H9 (cell line): ENCODE measurements at regions not wholly inside any gene's neighbourhood (a gene's known extent, or its start where the extent isn't known, plus 50 kb on each side); places are given as distances from the start of the nearest gene placed in this dataset.

ENCODE experiments used
- DNase-seq: peaks from one replicate; pipeline ENCODE4 v3.0.0-alpha.2; 2017
- H2AFZ ChIP-seq: one replicate; pipeline ENCODE4 v1.6.1; 2013; ENCODE audit warnings: mild to moderate bottlenecking, low read length, control low read depth, moderate library complexity
- H2AK5ac ChIP-seq: 2 replicates; pipeline ENCODE4 v1.6.1; 2013; ENCODE audit warnings: low read length, control low read depth, mixed read lengths; ENCODE audit not compliant: insufficient read length
- H2BK120ac ChIP-seq: one replicate; pipeline ENCODE4 v1.6.1; 2013; ENCODE audit warnings: low read depth, mild to moderate bottlenecking, low read length, control low read depth, inconsistent platforms; ENCODE audit not compliant: poor library complexity, severe bottlenecking
- H2BK12ac ChIP-seq: 2 replicates; pipeline ENCODE4 v1.6.1; 2013; ENCODE audit warnings: low read length, control low read depth, mixed read lengths, low read depth; ENCODE audit not compliant: insufficient read length
- H2BK15ac ChIP-seq: 2 replicates; pipeline ENCODE4 v1.6.1; 2013; ENCODE audit warnings: low read depth, low read length, control low read depth
- H2BK20ac ChIP-seq: one replicate; pipeline ENCODE4 v1.6.1; 2013; ENCODE audit warnings: low read depth, mild to moderate bottlenecking, low read length, control low read depth, inconsistent platforms; ENCODE audit not compliant: poor library complexity, severe bottlenecking
- H2BK5ac ChIP-seq: 2 replicates; pipeline ENCODE4 v1.6.1; 2013; ENCODE audit warnings: low read length, control low read depth, mixed read lengths; ENCODE audit not compliant: insufficient read length
- H3K14ac ChIP-seq: 2 replicates; pipeline ENCODE4 v1.6.1; 2013; ENCODE audit warnings: low read length, control low read depth; ENCODE audit not compliant: insufficient read depth
- H3K18ac ChIP-seq: 2 replicates; pipeline ENCODE4 v1.6.1; 2013; ENCODE audit warnings: low read depth, mild to moderate bottlenecking, mixed read lengths, low read length, control low read depth; ENCODE audit not compliant: insufficient read length
- H3K23ac ChIP-seq: 2 replicates; pipeline ENCODE4 v1.6.1; 2013; ENCODE audit warnings: low read length, control low read depth, mixed read lengths, low read depth; ENCODE audit not compliant: insufficient read length
- H3K23me2 ChIP-seq: 2 replicates; pipeline ENCODE4 v1.6.1; 2013; ENCODE audit warnings: low read depth, mild to moderate bottlenecking, mixed read lengths, low read length, control low read depth; ENCODE audit not compliant: insufficient read length, poor library complexity, severe bottlenecking
- H3K27ac ChIP-seq: 2 replicates; pipeline ENCODE4 v1.5.1; 2013; ENCODE audit warnings: low read length, control low read depth, mixed read lengths, low read depth; ENCODE audit not compliant: insufficient read length
- H3K27me3 ChIP-seq: 2 replicates; pipeline ENCODE4 v1.6.1; 2013; ENCODE audit warnings: low read length, control low read depth, inconsistent platforms; ENCODE audit not compliant: insufficient read depth
- H3K4ac ChIP-seq: 2 replicates; pipeline ENCODE4 v1.6.1; 2013; ENCODE audit warnings: low read depth, mild to moderate bottlenecking, control low read depth, inconsistent platforms, low read length, moderate library complexity
- H3K4me1 ChIP-seq: 2 replicates; pipeline ENCODE4 v1.6.1; 2013; ENCODE audit warnings: low read length, control low read depth, inconsistent platforms; ENCODE audit not compliant: insufficient read depth
- H3K4me2 ChIP-seq: 2 replicates; pipeline ENCODE4 v1.6.1; 2013; ENCODE audit warnings: low read length, control low read depth, mixed read lengths; ENCODE audit not compliant: insufficient read length, insufficient read depth
- H3K56ac ChIP-seq: 2 replicates; pipeline ENCODE4 v1.6.1; 2013; ENCODE audit warnings: low read depth, mild to moderate bottlenecking, mixed read lengths, low read length, control low read depth; ENCODE audit not compliant: insufficient read length
- H3K79me1 ChIP-seq: 2 replicates; pipeline ENCODE4 v1.6.1; 2013; ENCODE audit warnings: low read depth, mild to moderate bottlenecking, moderate library complexity, low read length, control low read depth, inconsistent platforms; ENCODE audit not compliant: insufficient read depth, poor library complexity, severe bottlenecking
- H3K79me2 ChIP-seq: 2 replicates; pipeline ENCODE4 v1.6.1; 2013; ENCODE audit warnings: low read length, control low read depth, inconsistent platforms; ENCODE audit not compliant: insufficient read depth
- H3K9ac ChIP-seq: 2 replicates; pipeline ENCODE4 v1.6.1; 2013; ENCODE audit warnings: low read length, control low read depth, mixed read lengths; ENCODE audit not compliant: insufficient read length; ENCODE audit errors: extremely low read depth
- H3K9me3 ChIP-seq: one replicate; pipeline ENCODE4 v1.6.1; 2013; ENCODE audit warnings: low read depth, low read length, inconsistent platforms; ENCODE audit not compliant: control insufficient read depth
- H3T11ph ChIP-seq: one replicate; pipeline ENCODE4 v1.6.1; 2013; ENCODE audit warnings: mild to moderate bottlenecking, low read length, control low read depth, inconsistent platforms
- H4K20me1 ChIP-seq: one replicate; pipeline ENCODE4 v1.6.1; 2013; ENCODE audit not compliant: control insufficient read depth, insufficient read length, insufficient read depth
- H4K5ac ChIP-seq: 2 replicates; pipeline ENCODE4 v1.6.1; 2013; ENCODE audit warnings: low read depth, mild to moderate bottlenecking, mixed read lengths, low read length, control low read depth; ENCODE audit not compliant: insufficient read length
- H4K8ac ChIP-seq: replicated peaks from 2 replicates; pipeline ENCODE4 v1.6.1; 2013; ENCODE audit warnings: low read length, control low read depth, mixed read lengths, low read depth; ENCODE audit not compliant: insufficient read length
- H4K91ac ChIP-seq: 2 replicates; pipeline ENCODE4 v1.6.1; 2013; ENCODE audit warnings: low read depth, mild to moderate bottlenecking, moderate library complexity, mixed read lengths, low read length, control low read depth; ENCODE audit not compliant: insufficient read length
- H3K27ac Mint-ChIP-seq, 3 experiments: 2 replicates in 2 of 3; 3 replicates in 1 of 3; pipeline ENCODE4 v1.8.0; 2020 to 2021; ENCODE audit warnings: mixed read lengths in 3 of 3, mild to moderate bottlenecking in 1 of 3, moderate library complexity in 1 of 3
- H3K27me3 Mint-ChIP-seq: 2 replicates; pipeline ENCODE4 v1.8.0; 2021; ENCODE audit warnings: low read depth, mild to moderate bottlenecking, moderate library complexity, mixed read lengths
- H3K36me3 Mint-ChIP-seq, 3 experiments: 2 replicates in 2 of 3; 3 replicates in 1 of 3; pipeline ENCODE4 v1.8.0; 2020 to 2021; ENCODE audit warnings: low read depth in 3 of 3, mixed read lengths in 3 of 3; ENCODE audit not compliant: insufficient read depth in 1 of 3
- H3K4me1 Mint-ChIP-seq, 2 experiments: 2 replicates each; pipeline ENCODE4 v1.8.0; 2020; ENCODE audit warnings: mixed read lengths in 2 of 2
- H3K4me3 Mint-ChIP-seq, 2 experiments: 2 replicates in 1 of 2; 3 replicates in 1 of 2; pipeline ENCODE4 v1.8.0; 2020 to 2021; ENCODE audit warnings: mild to moderate bottlenecking in 2 of 2, mixed read lengths in 2 of 2, moderate library complexity in 1 of 2
- H3K9me3 Mint-ChIP-seq, 2 experiments: 2 replicates in 1 of 2; 3 replicates in 1 of 2; pipeline ENCODE4 v1.8.0; 2020; ENCODE audit warnings: mild to moderate bottlenecking in 2 of 2, mixed read lengths in 2 of 2, moderate library complexity in 1 of 2
- CTCF ChIP-seq: fragments of 200-600 bp; sonication (generic); conservative IDR thresholded peaks from 3 replicates; pipeline ENCODE4 v1.8.0; 2021; ENCODE audit warnings: antibody characterized with exemption, mild to moderate bottlenecking
- WGBS: extraction: QIAGEN DNeasy Blood & Tissue Kit; methylation state at CpG from one replicate; pipeline ENCODE4 v1.1.7; 2013; ENCODE audit warnings: missing lambda C conversion rate, low lambda C conversion rate, mixed read lengths; ENCODE audit not compliant: insufficient read length; ENCODE audit errors: extremely low coverage; 5-methylcytosine and 5-hydroxymethylcytosine counted together

GRCh38 chr7:25662841-25663800 is 434.8 kb upstream of the NPVF start:
- H3K56ac ChIP-seq = no peak overlapping the region
- H3K23ac ChIP-seq = no peak overlapping the region
- no peak overlapping the region; a peak in 1 of 7 replicates for H3K27ac Mint-ChIP-seq
- peaks cover 7 to 11% of the 10 kb centered on the region in 2 experiments; a peak in 3 of 4 replicates for H3K4me1 Mint-ChIP-seq
- no peak overlapping the region for H2AK5ac ChIP-seq
- H2BK120ac ChIP-seq = no peak overlapping the region
- TF ChIP-seq CTCF = no peak
- H3K4ac ChIP-seq = no peak overlapping the region
- H2AFZ ChIP-seq = no peak overlapping the region
- H3K27me3 ChIP-seq = no peaks in the 10 kb centered on the region
- no peak overlapping the region for H2BK15ac ChIP-seq
- H3K9me3 Mint-ChIP-seq = no peaks in the 10 kb centered on the region
- H3K23me2 ChIP-seq = no peaks in the 10 kb centered on the region
- H3K4me3 Mint-ChIP-seq = no peak overlapping the region
- H3K79me2 ChIP-seq = no peaks in the 10 kb centered on the region
- no peak for DNase-seq
- no peak overlapping the region for H4K5ac ChIP-seq
- no peaks in the 10 kb centered on the region for H4K20me1 ChIP-seq
- H3K27me3 Mint-ChIP-seq = peaks cover 2% of the 10 kb centered on the region; the same call in 1 of the 2 replicates
- H3K36me3 Mint-ChIP-seq = no peaks in the 10 kb centered on the region
- no peak overlapping the region for H3K27ac ChIP-seq
- no peaks in the 10 kb centered on the region for H3K4me1 ChIP-seq
- no peak overlapping the region for H3K9ac ChIP-seq
- H3K4me2 ChIP-seq = no peak overlapping the region
- no peak overlapping the region for H3T11ph ChIP-seq
- no peak overlapping the region for H2BK20ac ChIP-seq
- no peak overlapping the region for H3K18ac ChIP-seq
- no CpG with 5 or more reads among the region's 10 CpGs for whole genome bisulfite sequencing
- H2BK12ac ChIP-seq = no peak overlapping the region
- H3K79me1 ChIP-seq = no peaks in the 10 kb centered on the region
- H4K8ac ChIP-seq = no peak overlapping the region
- H3K14ac ChIP-seq = no peak overlapping the region
- H4K91ac ChIP-seq = no peak overlapping the region
- H2BK5ac ChIP-seq = no peak overlapping the region
- no peaks in the 10 kb centered on the region for H3K9me3 ChIP-seq
